GM21723 (cell line): ENCODE measurements at regions not wholly inside any gene's neighbourhood (a gene's known extent, or its start where the extent isn't known, plus 50 kb on each side); places are given as distances from the start of the nearest gene placed in this dataset.
"Not testable (repeated sequence)": the region's sequence is repeated elsewhere in the genome, so short reads cannot be mapped to it uniquely, and the experiment has no call there.

Source experiments
- ATAC-seq: cut with Tn5 transposase; IDR thresholded peaks from one replicate; pipeline ENCODE4 v1.9.1; 2021; ENCODE audit warnings: mild to moderate bottlenecking, moderate library complexity; ENCODE audit not compliant: unreplicated experiment

DNA sequence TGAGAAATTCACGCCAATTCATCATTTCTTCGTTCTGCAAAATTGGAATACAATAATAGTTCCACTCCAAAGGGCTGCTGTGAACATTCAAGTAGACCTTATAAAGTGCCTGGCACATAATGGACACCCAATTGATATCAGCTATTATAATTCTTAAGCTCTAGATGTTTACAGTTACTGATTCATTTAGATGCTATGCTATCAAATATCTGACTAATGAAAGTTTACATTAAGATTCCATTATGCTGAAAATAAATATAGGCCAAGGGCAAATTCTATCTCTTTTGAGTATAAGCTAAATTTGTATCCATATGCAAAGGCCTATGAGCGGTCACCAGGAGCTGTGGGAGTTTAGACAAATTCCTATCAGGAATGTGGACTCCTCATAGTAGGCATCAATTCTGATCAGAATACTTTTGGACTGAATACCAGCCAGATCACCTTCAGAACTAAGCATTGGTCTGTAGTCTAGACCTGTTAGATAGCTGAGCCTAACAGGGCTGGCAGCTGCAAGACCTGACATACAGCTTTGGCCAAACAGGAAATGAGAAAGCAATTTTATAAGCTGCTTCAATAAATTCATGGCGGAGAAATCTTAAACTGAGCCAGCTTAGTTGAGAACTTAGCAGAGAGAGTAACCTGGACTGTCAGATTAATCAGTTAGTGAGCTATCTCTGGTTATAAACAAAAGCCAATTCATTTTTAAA is 384.3 kb upstream of the ACTRT1 start:
- no peak for ATAC-seq

DNA sequence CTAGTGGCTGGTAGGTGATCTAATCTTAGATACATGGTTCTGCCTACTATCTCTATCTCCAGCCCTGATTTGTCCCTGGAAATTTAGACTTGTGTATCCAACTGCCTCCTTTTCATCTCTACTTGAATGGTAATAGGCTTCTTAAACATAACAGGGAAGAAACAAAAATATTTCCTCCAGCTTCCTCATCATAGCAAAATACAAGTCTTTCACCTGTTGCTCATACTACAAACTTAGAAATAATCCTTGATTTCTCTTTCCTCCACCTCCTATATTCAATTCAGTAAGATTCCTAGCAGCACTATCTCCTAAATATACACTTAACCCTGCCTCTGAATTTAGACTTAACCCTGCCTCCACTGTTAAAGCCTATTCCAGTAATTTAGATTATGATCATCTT is 373.3 kb upstream of the ACTRT1 start:
- ATAC-seq: no peak

DNA sequence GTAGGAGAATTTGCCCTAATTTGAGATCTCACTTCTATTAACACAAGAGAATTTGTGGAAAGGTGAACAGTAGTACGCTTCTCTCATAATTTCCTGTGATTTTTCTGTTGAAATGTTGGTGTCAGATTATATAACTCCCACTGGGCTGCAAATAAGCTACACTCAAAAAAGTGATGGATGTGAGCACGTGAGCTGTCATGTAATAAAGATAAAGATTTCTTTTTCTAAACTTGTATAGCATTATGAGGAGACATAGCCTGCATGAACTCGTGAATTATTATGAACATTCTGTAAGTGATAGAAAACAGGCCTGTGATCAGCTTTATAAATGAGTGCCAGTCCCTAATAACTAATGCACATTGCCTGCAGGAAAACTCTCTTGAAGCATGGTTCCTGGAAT is 356.6 kb upstream of the ACTRT1 start:
- ATAC-seq: no peak

DNA sequence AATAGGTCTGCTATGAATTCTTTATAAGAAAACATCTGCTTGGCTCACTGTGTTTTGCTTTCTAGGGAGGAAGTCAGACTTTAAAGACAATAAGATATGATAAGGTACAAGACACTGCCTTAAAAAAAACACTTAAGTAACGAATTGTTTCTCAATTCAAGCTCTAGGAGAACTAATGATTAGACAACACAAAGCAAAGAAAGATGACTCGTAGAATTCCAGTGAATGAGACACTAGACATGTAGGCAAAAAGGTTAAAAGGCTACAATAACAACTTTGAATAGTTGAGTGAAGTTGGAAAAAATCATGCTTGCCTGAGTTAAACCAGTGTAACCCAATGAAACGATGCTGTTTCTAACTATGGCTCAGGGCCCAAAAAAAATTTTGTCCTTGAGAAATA is 344.4 kb upstream of the ACTRT1 start:
- no peak for ATAC-seq

DNA sequence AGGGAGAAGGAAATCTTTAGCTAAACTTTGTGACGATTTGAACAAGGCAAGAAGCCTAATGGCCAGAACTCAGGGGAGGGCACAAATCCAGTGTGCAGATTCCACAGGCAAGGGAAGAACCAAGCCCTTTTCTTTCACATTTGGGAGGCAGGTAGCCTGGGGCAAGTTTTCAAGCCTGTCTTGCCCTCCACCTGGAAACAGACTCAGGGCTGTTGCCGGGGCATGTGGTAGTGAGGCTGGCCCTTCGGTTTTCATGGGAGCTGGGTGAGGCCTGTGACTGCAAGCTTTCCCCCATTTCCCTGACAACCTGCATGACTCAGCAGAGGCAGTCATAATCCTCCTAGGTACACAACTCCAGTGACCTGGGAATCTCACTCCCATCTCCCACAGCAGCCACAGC is 331.6 kb upstream of the ACTRT1 start:
- ATAC-seq: not testable (repeated sequence)

DNA sequence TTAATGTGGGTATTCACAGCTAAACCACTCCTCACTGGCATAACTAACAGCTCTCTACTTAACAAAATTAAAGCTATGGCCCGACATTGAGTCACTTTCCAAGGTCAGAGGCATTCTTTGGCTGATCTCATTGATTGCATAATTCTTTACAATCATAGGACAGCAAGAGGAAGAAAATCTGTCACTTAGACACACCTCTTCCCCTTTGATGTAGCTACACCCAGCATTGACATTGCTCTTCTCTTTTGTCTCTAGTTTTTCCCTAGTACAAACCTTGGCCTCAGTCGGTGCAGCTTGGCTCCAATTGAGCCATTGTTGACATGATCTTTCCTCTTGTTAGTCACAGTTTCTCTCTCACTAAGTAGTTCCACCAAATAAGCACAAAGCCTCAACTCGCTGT is 313.3 kb upstream of the ACTRT1 start:
- ATAC-seq: no peak

DNA sequence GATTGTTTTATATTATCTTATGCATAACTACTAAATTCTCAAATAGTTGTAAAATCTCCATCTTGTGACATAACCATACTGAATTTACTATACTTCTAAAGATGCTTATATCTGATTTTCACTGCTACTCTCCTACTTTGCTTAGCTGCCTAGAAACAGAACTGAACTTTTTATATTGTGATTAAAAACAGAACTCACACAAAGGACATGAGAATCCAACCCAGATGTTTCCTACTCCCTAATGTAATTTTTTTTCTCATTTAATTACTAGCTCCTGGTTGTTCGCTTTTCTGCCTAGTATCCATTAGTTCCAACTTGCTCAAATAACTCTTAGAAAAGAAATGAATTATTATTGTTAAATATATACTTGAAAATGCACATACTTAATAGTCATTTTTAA is 283.5 kb upstream of the ACTRT1 start:
- ATAC-seq: no peak

DNA sequence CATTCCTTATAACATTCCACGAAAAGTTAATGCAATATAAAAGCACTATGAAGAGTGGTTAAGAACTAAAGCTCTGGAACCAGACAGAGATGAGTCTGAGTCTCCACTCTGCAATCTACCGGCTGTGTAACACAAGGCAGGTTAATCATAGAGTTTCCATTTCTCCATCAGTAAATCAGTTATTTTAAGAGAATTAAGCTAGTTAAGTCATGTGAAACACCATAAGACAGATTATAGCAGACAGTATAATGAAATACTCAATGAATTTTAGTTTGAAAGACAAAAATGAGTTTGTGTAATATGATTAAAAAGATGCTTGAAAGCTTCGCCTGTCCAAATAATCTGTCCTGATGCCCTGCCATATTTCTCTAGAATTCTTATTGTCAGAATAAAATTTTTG is 282.6 kb upstream of the ACTRT1 start:
- ATAC-seq: no peak

DNA sequence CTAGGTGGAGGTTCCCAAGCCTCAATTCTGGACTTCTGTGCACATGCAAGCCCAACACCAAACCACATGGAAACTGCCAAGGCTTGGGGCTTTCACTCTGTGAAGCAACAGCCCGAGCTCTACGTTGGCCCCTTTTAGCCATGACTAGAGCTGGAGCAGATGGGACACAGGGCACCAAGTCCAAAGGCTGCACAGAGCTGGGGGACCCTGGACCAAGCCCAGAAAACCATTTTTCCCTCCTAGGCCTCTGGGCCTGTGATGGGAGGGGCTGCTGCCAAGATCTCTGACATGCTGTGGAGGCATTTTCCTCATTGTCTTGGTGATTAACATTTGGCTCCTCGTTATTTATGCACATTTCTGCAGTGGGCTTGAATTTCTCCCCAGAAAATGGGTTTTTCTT is 258.7 kb upstream of the ACTRT1 start:
- ATAC-seq: no peak

DNA sequence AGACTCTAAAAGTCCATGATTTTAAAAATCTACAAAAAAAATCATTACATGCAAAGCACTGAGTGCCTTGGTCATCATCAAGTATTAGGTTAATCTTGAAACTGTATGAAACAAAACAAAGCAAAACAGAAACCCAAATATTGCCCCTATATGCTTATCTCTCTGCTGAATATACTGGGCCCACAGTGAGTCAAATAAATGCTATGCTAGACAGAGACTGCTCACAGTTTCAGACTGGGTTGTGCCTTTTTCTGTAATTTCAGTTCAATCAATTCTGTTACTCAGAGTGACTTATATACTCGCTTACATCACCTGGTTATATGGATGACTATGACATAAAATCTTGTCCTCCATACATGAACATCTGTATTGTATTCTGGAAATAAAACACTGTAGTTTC is 257.1 kb upstream of the ACTRT1 start:
- no peak for ATAC-seq

DNA sequence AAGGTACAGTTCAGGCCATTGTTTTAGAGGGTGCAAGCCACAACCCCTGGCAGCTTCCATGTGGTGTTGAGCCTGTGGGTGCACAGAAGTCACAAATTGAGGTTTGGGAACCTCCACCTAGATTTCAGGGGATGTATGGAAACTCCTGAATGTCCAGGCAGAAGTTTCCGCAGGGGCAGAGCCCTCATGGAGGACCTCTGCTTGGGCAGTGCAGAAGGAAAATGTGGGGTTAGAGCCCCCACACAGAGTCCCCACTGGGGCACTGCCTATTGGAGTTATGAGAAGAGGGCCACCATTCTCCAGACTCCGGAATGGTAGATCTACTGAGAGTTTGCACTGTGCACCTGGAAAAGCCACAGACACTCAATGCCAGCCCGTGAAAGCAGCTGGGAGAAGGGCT is 242.0 kb upstream of the ACTRT1 start:
- no peak for ATAC-seq

DNA sequence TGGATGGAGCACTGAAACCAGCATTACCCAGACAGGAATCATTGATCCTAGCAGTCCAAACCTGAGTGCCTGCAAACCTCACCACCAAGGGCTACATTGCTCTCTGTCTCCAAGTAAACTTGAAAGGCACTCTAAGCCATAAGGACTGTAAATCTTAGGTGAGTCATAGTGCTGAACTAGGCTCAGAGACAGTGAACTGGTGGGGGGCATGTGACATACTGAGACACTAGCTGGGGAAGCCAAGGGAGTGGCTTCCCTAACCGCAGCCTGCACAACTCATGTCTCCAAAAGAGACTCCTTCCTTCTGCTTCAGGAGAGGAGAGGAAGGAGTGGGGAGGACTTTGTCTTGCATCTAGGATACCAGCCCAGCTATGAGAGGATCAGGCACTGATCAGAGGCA is 235.5 kb upstream of the ACTRT1 start:
- no peak for ATAC-seq

DNA sequence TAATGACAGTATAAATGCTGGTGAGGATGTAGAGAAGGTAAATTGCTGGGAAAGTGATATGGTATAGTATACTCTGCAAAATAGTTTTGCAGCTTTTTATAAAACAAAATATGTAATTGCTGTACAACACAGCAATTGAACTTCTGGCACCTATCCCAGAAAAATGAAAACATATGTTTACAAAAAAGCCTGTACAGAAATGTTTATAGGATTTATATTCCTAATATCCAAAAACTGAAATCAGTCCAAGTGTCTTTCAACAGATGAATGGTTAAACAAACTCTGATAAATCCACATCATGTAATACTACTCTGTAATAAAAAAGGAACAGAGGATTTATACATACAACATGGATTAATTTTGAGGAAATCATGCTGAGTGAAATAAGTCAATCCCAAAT is 198.4 kb upstream of the ACTRT1 start:
- ATAC-seq: no peak

DNA sequence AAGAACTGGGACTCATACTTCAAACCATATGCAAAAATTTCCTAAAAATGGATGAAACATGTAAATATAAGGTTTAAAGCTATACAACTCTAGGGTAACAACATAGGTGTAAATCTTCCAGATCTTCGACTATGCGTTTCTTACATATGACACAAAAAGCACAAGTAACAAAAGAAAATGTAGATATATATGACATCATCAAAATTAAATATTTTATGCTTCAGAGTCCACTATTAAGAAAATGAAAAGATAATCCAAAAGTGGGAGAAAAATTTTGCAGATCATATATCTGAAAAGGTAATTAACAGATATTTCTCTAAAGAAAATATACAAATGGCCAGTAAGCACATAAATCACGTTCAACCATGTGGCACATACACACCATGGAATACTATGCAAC is 164.2 kb upstream of the ACTRT1 start:
- ATAC-seq: no peak

DNA sequence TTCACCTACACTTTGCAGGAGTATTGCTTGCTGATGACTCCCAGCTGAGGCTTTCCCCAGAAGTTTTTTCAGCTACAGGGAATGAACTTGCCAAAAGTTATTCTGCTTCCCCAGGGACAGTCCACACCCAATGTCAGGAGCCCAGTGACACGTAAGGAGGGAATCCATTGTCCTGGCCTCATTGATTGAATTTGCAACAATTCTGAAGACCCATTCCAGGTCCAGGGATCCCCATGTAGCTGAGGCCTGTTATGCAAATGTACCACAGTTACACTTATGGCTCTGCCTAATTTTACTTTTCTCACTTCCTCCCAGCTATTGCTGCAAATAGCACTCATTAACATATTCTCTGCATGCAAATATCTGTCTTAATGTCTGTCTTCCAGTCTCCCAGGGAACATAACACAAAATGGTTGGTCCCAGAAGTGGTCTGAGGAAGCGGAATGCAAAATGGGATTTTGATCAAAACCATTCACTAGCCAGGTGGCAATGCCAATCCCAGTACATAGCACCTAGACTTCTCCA is 113.7 kb upstream of the ACTRT1 start:
- no peak for ATAC-seq

DNA sequence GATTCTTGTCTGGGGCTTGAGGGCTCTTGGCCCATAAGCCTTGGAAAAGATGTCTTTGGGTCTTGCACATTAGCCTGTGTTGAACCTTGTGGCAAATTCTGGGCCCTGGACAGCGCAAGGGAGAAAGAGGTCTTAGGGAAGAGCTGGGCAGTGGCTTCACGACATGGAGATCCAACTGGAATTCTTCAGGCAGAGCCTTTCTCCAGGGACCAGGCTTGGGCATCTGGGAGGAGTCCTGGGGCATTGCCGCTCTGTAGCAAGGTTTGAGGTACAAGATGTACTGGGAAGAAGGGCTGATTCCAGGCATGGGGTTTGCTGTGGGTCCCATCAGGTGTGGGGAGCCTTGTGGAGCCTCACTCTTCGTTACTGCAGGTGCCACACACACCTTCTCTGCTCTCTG is 104.0 kb upstream of the ACTRT1 start:
- ATAC-seq: no peak

DNA sequence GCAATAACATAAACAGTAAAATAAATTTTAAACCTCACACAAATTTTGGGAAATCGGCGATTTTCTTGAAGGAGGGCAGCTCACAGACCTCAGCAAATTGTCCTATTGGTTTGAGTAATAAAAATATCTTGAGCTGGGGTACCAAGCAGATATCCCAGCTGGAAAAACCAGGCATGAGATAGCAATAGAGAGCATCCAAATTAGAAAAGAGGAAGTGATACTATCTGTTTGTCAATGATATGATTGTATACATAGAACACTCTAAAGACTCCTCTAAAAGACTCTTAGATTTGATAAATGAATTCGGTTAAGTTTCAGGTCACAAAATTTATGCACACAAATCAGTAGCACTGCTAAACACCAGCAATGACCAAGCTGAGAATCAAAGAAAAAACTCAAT is 90.5 kb upstream of the ACTRT1 start:
- no peak for ATAC-seq

DNA sequence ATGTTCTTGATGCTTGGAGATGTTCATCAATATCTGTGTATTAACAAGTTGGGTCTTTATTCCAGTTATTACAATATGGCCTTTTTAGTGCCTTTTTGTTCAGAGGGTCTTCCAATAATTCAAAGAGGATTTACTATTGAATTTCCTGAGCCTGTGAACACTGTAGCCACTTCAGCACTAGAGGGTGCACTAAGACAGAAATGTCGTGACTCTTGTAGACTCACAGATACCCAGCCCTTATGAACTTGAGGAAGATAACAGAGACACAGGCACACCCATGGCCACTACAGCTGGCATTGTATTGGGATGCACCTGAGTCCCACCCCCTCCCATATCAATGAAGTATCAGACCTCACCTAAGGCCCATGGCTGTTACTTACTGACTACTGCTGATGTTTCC is 54.4 kb upstream of the ACTRT1 start:
- ATAC-seq: no peak

DNA sequence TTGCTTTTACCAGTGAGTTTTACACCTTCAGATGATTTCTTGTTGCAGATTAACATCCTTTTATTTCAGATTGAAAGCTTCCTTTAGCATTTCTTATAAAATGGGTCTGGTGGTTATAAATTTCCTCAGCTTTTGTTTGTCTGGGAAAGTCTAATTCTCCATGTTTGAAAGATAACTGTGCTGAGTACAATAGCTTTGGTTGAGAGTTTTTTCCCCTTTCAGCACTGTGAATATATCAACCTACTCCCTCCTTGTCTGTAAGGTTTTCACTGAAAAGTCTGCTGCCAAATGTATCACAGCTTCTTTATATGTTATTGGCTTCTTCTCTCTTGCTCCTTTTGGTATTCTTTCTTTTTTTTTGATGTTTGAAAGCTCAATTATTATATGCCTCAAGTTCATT is 53.5 kb upstream of the ACTRT1 start:
- no peak for ATAC-seq
